SK-N-SH (cell line): ENCODE measurements at regions not wholly inside any gene's neighbourhood (a gene's known extent, or its start where the extent isn't known, plus 50 kb on each side); places are given as distances from the start of the nearest gene placed in this dataset.

Source experiments
- CTCF ChIP-seq: fragments of 200-600 bp; sonication (generic); IDR thresholded peaks from 2 replicates; pipeline ENCODE4 v1.6.1; 2017; ENCODE audit warnings: antibody characterized with exemption, mild to moderate bottlenecking, moderate library complexity
- EP300 ChIP-seq, 2 experiments: IDR thresholded peaks; 2 replicates each; pipeline versions ENCODE4 v1.4.0 to v1.6.1; 2012; ENCODE audit warnings: borderline replicate concordance in 1 of 2, low read depth in 1 of 2, low read length in 1 of 2
- EZH2phosphoT487 ChIP-seq: fragments of 200-600 bp; sonication (generic); IDR thresholded peaks from 2 replicates; pipeline ENCODE4 v1.6.1; 2017; ENCODE audit warnings: low read depth, mixed run types, mild to moderate bottlenecking, antibody characterized with exemption, moderate library complexity, borderline replicate concordance
- FOSL2 ChIP-seq: IDR thresholded peaks from 2 replicates; pipeline ENCODE4 v1.4.0; 2012; ENCODE audit warnings: low read depth, mild to moderate bottlenecking, moderate library complexity, borderline replicate concordance
- JUND ChIP-seq: IDR thresholded peaks from 2 replicates; pipeline ENCODE4 v1.4.0; 2012
- RCOR1 ChIP-seq: fragments of 150-350 bp; IDR thresholded peaks from 2 replicates; pipeline ENCODE4 v1.6.1; 2017; ENCODE audit warnings: antibody characterized with exemption, low read length
- TAF1 ChIP-seq: IDR thresholded peaks from 2 replicates; pipeline ENCODE4 v1.6.1; 2012; ENCODE audit warnings: low read depth, mild to moderate bottlenecking, low read length, moderate library complexity, borderline replicate concordance

GRCh38 chr1:182286761-182287160, 104.8 kb downstream of the GLUL start:
- no peak for TF ChIP-seq TAF1
- no peak for TF ChIP-seq FOSL2
- TF ChIP-seq EZH2phosphoT487 = no peak
- no peak for TF ChIP-seq CTCF
- no peak for TF ChIP-seq JUND
- TF ChIP-seq RCOR1 = no peak
- TF ChIP-seq EP300 (IDR thresholded peaks at IDR 0.05; ENCODE audit: borderline replicate concordance in 1 of 2, low read depth in 1 of 2, low read length in 1 of 2) = no peak
